Panc1 (cell line): ENCODE measurements at regions not wholly inside any gene's neighbourhood (a gene's known extent, or its start where the extent isn't known, plus 50 kb on each side); places are given as distances from the start of the nearest gene placed in this dataset.

Experiments
- ATAC-seq: fragments of 200-7000 bp; cut with Tn5 transposase; 2 replicates; pipeline ENCODE4 v1.9.1; 2020; ENCODE audit warnings: mild to moderate bottlenecking, moderate library complexity
- BruUV-seq: library from RNA; stranded (reverse); fragments of 400-500 nt; replicated peaks from 2 replicates; lab custom pipeline; 2021; lab: Mats Ljungman, UMichigan
- CTCF ChIA-PET: fragments of 300-600 bp; sonication (Branson Sonifier 250); formaldehyde crosslinking; loops from one replicate; lab custom pipeline; 2022; ENCODE audit warnings: antibody characterized with exemption; lab: Charles Lee
- POLR2A ChIA-PET: fragments of 300-600 bp; sonication (Branson Sonifier 250); formaldehyde crosslinking; loops from one replicate; lab custom pipeline; 2022; ENCODE audit warnings: antibody characterized with exemption; lab: Charles Lee
- DNase-seq: peaks from one replicate; pipeline ENCODE4 v3.0.0-alpha.2; 2010; ENCODE audit warnings: low read depth, low spot score
- H3K27ac ChIP-seq: 2 replicates; pipeline ENCODE4 v1.5.1; 2011; ENCODE audit warnings: mild to moderate bottlenecking, low read length, inconsistent platforms
- H3K27me3 ChIP-seq: fragments of 200-500 bp; sonication (Bioruptor generic); 2 replicates; pipeline ENCODE4 v1.6.0; 2014; ENCODE audit warnings: low read length, inconsistent platforms; ENCODE audit not compliant: control insufficient read depth, insufficient read depth
- H3K36me3 ChIP-seq: fragments of 200-500 bp; sonication (Bioruptor generic); 2 replicates; pipeline ENCODE4 v1.5.1; 2014; ENCODE audit warnings: inconsistent platforms, mild to moderate bottlenecking, low read length, moderate library complexity; ENCODE audit not compliant: control insufficient read depth, insufficient read depth
- H3K4me1 ChIP-seq: 2 replicates; pipeline ENCODE4 v1.5.1; 2011; ENCODE audit warnings: inconsistent platforms, mild to moderate bottlenecking, low read length, moderate library complexity; ENCODE audit not compliant: control insufficient read depth, insufficient read depth
- H3K4me3 ChIP-seq, 2 experiments: 2 replicates each; pipeline ENCODE4 v1.5.1; 2011 to 2012; ENCODE audit warnings: low read depth in 2 of 2, low read length in 2 of 2, mild to moderate bottlenecking in 2 of 2, inconsistent platforms in 1 of 2, moderate library complexity in 1 of 2
- H3K9me3 ChIP-seq: fragments of 200-500 bp; sonication (Bioruptor generic); 2 replicates; pipeline ENCODE4 v1.5.1; 2014; ENCODE audit warnings: low read depth, mild to moderate bottlenecking, inconsistent platforms, low read length, moderate library complexity; ENCODE audit not compliant: control insufficient read depth, insufficient read depth
- CTCF ChIP-seq: fragments of 450-650 bp; IDR thresholded peaks from 2 replicates; pipeline ENCODE4 v1.5.1; 2017; ENCODE audit warnings: mild to moderate bottlenecking
- POLR2AphosphoS5 ChIP-seq: IDR thresholded peaks from 2 replicates; pipeline ENCODE4 v1.6.1; 2012; ENCODE audit warnings: mild to moderate bottlenecking, low read depth, low read length, moderate library complexity
- REST ChIP-seq, 2 experiments: IDR thresholded peaks; 2 replicates each; pipeline ENCODE4 v1.6.1; 2011 to 2012; ENCODE audit warnings: low read depth in 2 of 2, control low read depth in 1 of 2, low read length in 1 of 2, mild to moderate bottlenecking in 1 of 2, moderate library complexity in 1 of 2; ENCODE audit not compliant: insufficient read depth in 1 of 2
- SIN3A ChIP-seq: IDR thresholded peaks from 2 replicates; pipeline ENCODE4 v1.6.1; 2012; ENCODE audit warnings: low read depth, mild to moderate bottlenecking, low read length, moderate library complexity, borderline replicate concordance; ENCODE audit not compliant: insufficient read depth
- TCF7L2 ChIP-seq: IDR thresholded peaks from 2 replicates; pipeline ENCODE4 v1.6.1; 2011; ENCODE audit warnings: mild to moderate bottlenecking, low read depth, low read length, inconsistent platforms
- in situ Hi-C: cut with HindIII; loops from 2 replicates; pipeline ENCODE4 v1.10.0; 2016; ENCODE audit warnings: low sequenced_read_pairs, low pct_unique_long_range_greater_than_20kb
- intact Hi-C: fragments of 100-400 bp; cut with micrococcal nuclease; formaldehyde crosslinking; loops from one replicate; pipeline ENCODE4 v1.10.0; 2022; ENCODE audit not compliant: unreplicated experiment

- BruUV-seq, result no TSS peak
- ChIA-PET POLR2A (no interaction called here), CTCF (no interaction called here)
- no peak overlapping the region for H3K4me3 ChIP-seq
- H3K27me3 ChIP-seq, result no peaks in the 10 kb centered on the region
- no peak overlapping the region for H3K27ac ChIP-seq
- no peaks in the 10 kb centered on the region for H3K9me3 ChIP-seq
- DNase-seq (no peak), ATAC-seq (no peak)
- no peak for TF ChIP-seq REST (IDR thresholded peaks at IDR 0.05; ENCODE audit: insufficient read depth in 1 of 2, low read depth in 2 of 2, low read length in 1 of 2)
- TF ChIP-seq CTCF, result no peak
- no peak for TF ChIP-seq TCF7L2
- TF ChIP-seq POLR2AphosphoS5, result no peak
- no peak for TF ChIP-seq SIN3A
- no peaks in the 10 kb centered on the region for H3K4me1 ChIP-seq
- in situ Hi-C loops, result no loop called here
- intact Hi-C loops, result no loop called here
- H3K36me3 ChIP-seq, result no peaks in the 10 kb centered on the region
These were observed 143.0 kb downstream of the RASSF9 start for GRCh38 chr12:85693093-85693665.

- no peak for ATAC-seq
- ChIA-PET POLR2A (no interaction called here), CTCF (no interaction called here)
- no peak for DNase-seq
- H3K27ac ChIP-seq, result no peak overlapping the region
- BruUV-seq, result no TSS peak
- no peaks in the 10 kb centered on the region for H3K4me1 ChIP-seq
- TF ChIP-seq POLR2AphosphoS5 (no peak), CTCF (no peak), TCF7L2 (no peak), SIN3A (no peak), REST (IDR thresholded peaks at IDR 0.05; ENCODE audit: insufficient read depth in 1 of 2, low read depth in 2 of 2, low read length in 1 of 2) (no peak)
- in situ Hi-C loops, result no loop called here
- intact Hi-C loops, result no loop called here
- no peaks in the 10 kb centered on the region for H3K27me3 ChIP-seq
- no peaks in the 10 kb centered on the region for H3K9me3 ChIP-seq
- H3K36me3 ChIP-seq, result no peaks in the 10 kb centered on the region
- H3K4me3 ChIP-seq, result no peak overlapping the region
These were observed 141.0 kb downstream of the RASSF9 start for GRCh38 chr12:85695097-85695715.
